ENCODE measurements at regions not wholly inside any gene's neighbourhood (a gene's known extent, or its start where the extent isn't known, plus 50 kb on each side); places are given as distances from the start of the nearest gene placed in this dataset.

- Mint-ChIP-seq H3K27me3 (ENCODE audit: unreplicated experiment) (peaks cover under 1% of the 10 kb centered on the region), H3K36me3 (ENCODE audit: low read depth, unreplicated experiment) (no peaks in the 10 kb centered on the region), H3K27ac (ENCODE audit: unreplicated experiment) (no peak overlapping the region), H3K9me3 (ENCODE audit: unreplicated experiment) (no peaks in the 10 kb centered on the region), H3K4me1 (ENCODE audit: unreplicated experiment) (no peaks in the 10 kb centered on the region), H3K4me3 (ENCODE audit: unreplicated experiment) (no peak overlapping the region)
- DNase-seq (ENCODE audit: low spot score): no peak
- no peak for TF ChIP-seq CTCF (IDR thresholded peaks at IDR 0.05; ENCODE audit: unreplicated experiment)
These were observed 477.8 kb upstream of the ETAA1 start for GRCh38 chr2:66919286-66919685.

- TF ChIP-seq CTCF (IDR thresholded peaks at IDR 0.05; ENCODE audit: unreplicated experiment): no peak
- no peak for DNase-seq (ENCODE audit: low spot score)
- no peak overlapping the region for H3K4me3 Mint-ChIP-seq (ENCODE audit: unreplicated experiment)
These were observed 476.7 kb upstream of the ETAA1 start for GRCh38 chr2:66920415-66920814.

GRCh38 chr2:66925128-66925527 lies 472.0 kb upstream of the ETAA1 start:
- Mint-ChIP-seq H3K27me3 (ENCODE audit: unreplicated experiment) (peaks cover 2% of the 10 kb centered on the region), H3K9me3 (ENCODE audit: unreplicated experiment) (no peaks in the 10 kb centered on the region), H3K4me3 (ENCODE audit: unreplicated experiment) (no peak overlapping the region), H3K36me3 (ENCODE audit: low read depth, unreplicated experiment) (no peaks in the 10 kb centered on the region), H3K4me1 (ENCODE audit: unreplicated experiment) (peaks cover under 1% of the 10 kb centered on the region), H3K27ac (ENCODE audit: unreplicated experiment) (no peak overlapping the region)
- no peak for TF ChIP-seq CTCF (IDR thresholded peaks at IDR 0.05; ENCODE audit: unreplicated experiment)
- no peak for DNase-seq (ENCODE audit: low spot score)

More at GRCh38 chr2:66920415-66920814, 476.7 kb upstream of the ETAA1 start:
- no peaks in the 10 kb centered on the region for H3K4me1 Mint-ChIP-seq (ENCODE audit: unreplicated experiment)
- H3K27ac Mint-ChIP-seq (ENCODE audit: unreplicated experiment): no peak overlapping the region
- H3K9me3 Mint-ChIP-seq (ENCODE audit: unreplicated experiment): no peaks in the 10 kb centered on the region
- no peaks in the 10 kb centered on the region for H3K36me3 Mint-ChIP-seq (ENCODE audit: low read depth, unreplicated experiment)
- peaks cover 2% of the 10 kb centered on the region for H3K27me3 Mint-ChIP-seq (ENCODE audit: unreplicated experiment)

GRCh38 chr2:66926594-66927112 lies 470.5 kb upstream of the ETAA1 start:
- no peak overlapping the region for H3K27ac Mint-ChIP-seq (ENCODE audit: unreplicated experiment)

More at GRCh38 chr2:66926594-66927112, 470.5 kb upstream of the ETAA1 start:
- TF ChIP-seq CTCF (IDR thresholded peaks at IDR 0.05; ENCODE audit: unreplicated experiment): no peak
- Mint-ChIP-seq H3K36me3 (ENCODE audit: low read depth, unreplicated experiment) (no peaks in the 10 kb centered on the region), H3K4me1 (ENCODE audit: unreplicated experiment) (peaks cover 6% of the 10 kb centered on the region), H3K27me3 (ENCODE audit: unreplicated experiment) (peaks cover 2% of the 10 kb centered on the region), H3K4me3 (ENCODE audit: unreplicated experiment) (no peak overlapping the region), H3K9me3 (ENCODE audit: unreplicated experiment) (no peaks in the 10 kb centered on the region)
- DNase-seq (ENCODE audit: low spot score): no peak

All from endothelial cell (in vitro differentiated cells).